Parathyroid adenoma (tissue), 2 donors: ENCODE measurements at regions not wholly inside any gene's neighbourhood (a gene's known extent, or its start where the extent isn't known, plus 50 kb on each side); places are given as distances from the start of the nearest gene placed in this dataset.
"Not testable (repeated sequence)": the region's sequence is repeated elsewhere in the genome, so short reads cannot be mapped to it uniquely, and the experiment has no call there.

Experiments
- H2AFZ ChIP-seq: fragments of 300-600 bp; sonication (generic); one replicate; pipeline ENCODE4 v1.7.0; 2017; ENCODE audit warnings: antibody characterized with exemption, mild to moderate bottlenecking
- H3K27ac ChIP-seq: fragments of 300-600 bp; sonication (generic); one replicate; pipeline ENCODE4 v1.7.0; 2017
- H3K27me3 ChIP-seq: fragments of 300-600 bp; sonication (generic); one replicate; pipeline ENCODE4 v1.7.0; 2017; ENCODE audit warnings: low read length; ENCODE audit not compliant: control insufficient read depth, insufficient read depth
- H3K36me3 ChIP-seq: fragments of 300-600 bp; sonication (generic); one replicate; pipeline ENCODE4 v1.7.0; 2017; ENCODE audit warnings: low read length; ENCODE audit not compliant: control insufficient read depth, insufficient read depth
- H3K4me1 ChIP-seq: fragments of 300-600 bp; sonication (generic); one replicate; pipeline ENCODE4 v1.7.0; 2017; ENCODE audit warnings: control low read depth
- H3K4me2 ChIP-seq: fragments of 300-600 bp; sonication (generic); one replicate; pipeline ENCODE4 v1.7.0; 2017; ENCODE audit warnings: low read length
- H3K4me3 ChIP-seq: fragments of 300-600 bp; sonication (generic); one replicate; pipeline ENCODE4 v1.7.0; 2017; ENCODE audit warnings: low read depth, low read length
- H3K79me2 ChIP-seq: fragments of 300-600 bp; sonication (generic); one replicate; pipeline ENCODE4 v1.7.0; 2017; ENCODE audit warnings: control low read depth
- H3K9ac ChIP-seq: fragments of 300-600 bp; sonication (generic); one replicate; pipeline ENCODE4 v1.7.0; 2017; ENCODE audit warnings: mild to moderate bottlenecking
- H3K9me3 ChIP-seq: fragments of 300-600 bp; sonication (generic); one replicate; pipeline ENCODE4 v1.7.0; 2017; ENCODE audit warnings: low read length; ENCODE audit not compliant: control insufficient read depth
- CTCF ChIP-seq: fragments of 300-600 bp; sonication (generic); IDR thresholded peaks from one replicate; pipeline ENCODE4 v1.7.0; 2017; ENCODE audit warnings: antibody characterized with exemption, mild to moderate bottlenecking
- donor health status: primary hyperparathyroidism.

GRCh38 chr5:68114378-68115040 lies 101.0 kb upstream of the PIK3R1 start:
- no peak overlapping the region for H2AFZ ChIP-seq
- peaks cover 3% of the 10 kb centered on the region for H3K4me1 ChIP-seq
- no peaks in the 10 kb centered on the region for H3K36me3 ChIP-seq
- H3K9ac ChIP-seq: no peak overlapping the region
- H3K79me2 ChIP-seq: no peaks in the 10 kb centered on the region
- no peaks in the 10 kb centered on the region for H3K9me3 ChIP-seq
- no peaks in the 10 kb centered on the region for H3K27me3 ChIP-seq
- no peak for TF ChIP-seq CTCF
- no peak overlapping the region for H3K4me2 ChIP-seq
- H3K4me3 ChIP-seq: no peak overlapping the region
- no peak overlapping the region for H3K27ac ChIP-seq

- no peaks in the 10 kb centered on the region for H3K9me3 ChIP-seq
- H3K36me3 ChIP-seq: no peaks in the 10 kb centered on the region
- peaks cover 3% of the 10 kb centered on the region for H3K4me1 ChIP-seq
- H3K4me2 ChIP-seq: no peak overlapping the region
- no peak overlapping the region for H2AFZ ChIP-seq
- no peak overlapping the region for H3K4me3 ChIP-seq
- H3K27me3 ChIP-seq: no peaks in the 10 kb centered on the region
- no peak overlapping the region for H3K9ac ChIP-seq
- H3K79me2 ChIP-seq: no peaks in the 10 kb centered on the region
- no peak for TF ChIP-seq CTCF
- no peak overlapping the region for H3K27ac ChIP-seq
Measured at GRCh38 chr5:68112658-68113057, 102.9 kb upstream of the PIK3R1 start.

GRCh38 chr5:68110894-68111293 lies 104.7 kb upstream of the PIK3R1 start:
- no peaks in the 10 kb centered on the region for H3K9me3 ChIP-seq
- no peak overlapping the region for H2AFZ ChIP-seq
- peaks cover 3% of the 10 kb centered on the region for H3K4me1 ChIP-seq
- H3K4me3 ChIP-seq: no peak overlapping the region
- no peaks in the 10 kb centered on the region for H3K79me2 ChIP-seq
- no peak for TF ChIP-seq CTCF
- no peak overlapping the region for H3K4me2 ChIP-seq
- H3K27me3 ChIP-seq: no peaks in the 10 kb centered on the region
- no peak overlapping the region for H3K27ac ChIP-seq
- H3K9ac ChIP-seq: no peak overlapping the region
- no peaks in the 10 kb centered on the region for H3K36me3 ChIP-seq

GRCh38 chr5:68110264-68110663 lies 105.3 kb upstream of the PIK3R1 start:
- no peaks in the 10 kb centered on the region for H3K36me3 ChIP-seq
- H3K79me2 ChIP-seq: no peaks in the 10 kb centered on the region
- no peak overlapping the region for H3K9ac ChIP-seq
- no peaks in the 10 kb centered on the region for H3K27me3 ChIP-seq
- no peak overlapping the region for H3K4me3 ChIP-seq
- H3K9me3 ChIP-seq: no peaks in the 10 kb centered on the region
- H3K27ac ChIP-seq: no peak overlapping the region
- H2AFZ ChIP-seq: peak overlapping the region; percentile 24
- H3K4me2 ChIP-seq: no peak overlapping the region
- peaks cover 3% of the 10 kb centered on the region for H3K4me1 ChIP-seq
- TF ChIP-seq CTCF: no peak

- not testable (repeated sequence) for H3K9ac ChIP-seq, H3K27me3 ChIP-seq, H3K4me3 ChIP-seq, H3K27ac ChIP-seq, H3K36me3 ChIP-seq, H3K4me2 ChIP-seq, H3K9me3 ChIP-seq, H2AFZ ChIP-seq, H3K79me2 ChIP-seq, H3K4me1 ChIP-seq
Measured at GRCh38 chr5:68104217-68104616, 111.3 kb upstream of the PIK3R1 start.

- not testable (repeated sequence) for H3K79me2 ChIP-seq, H2AFZ ChIP-seq, H3K27ac ChIP-seq, H3K9ac ChIP-seq, H3K4me3 ChIP-seq, H3K9me3 ChIP-seq, H3K4me1 ChIP-seq, H3K27me3 ChIP-seq, H3K36me3 ChIP-seq, H3K4me2 ChIP-seq
Measured at GRCh38 chr5:68103297-68103696, 112.3 kb upstream of the PIK3R1 start.
